ENCODE measurements at regions not wholly inside any gene's neighbourhood (a gene's known extent, or its start where the extent isn't known, plus 50 kb on each side); places are given as distances from the start of the nearest gene placed in this dataset.

GRCh38 chr5:174309131-174309795, 263.8 kb downstream of the NSG2 start:
- Histone ChIP-seq H3K36me3 (ENCODE audit: control insufficient read depth, insufficient read depth, low read length) (no peaks in the 10 kb centered on the region), H3K9me3 (ENCODE audit: control insufficient read depth, insufficient read depth, low read length) (no peaks in the 10 kb centered on the region), H3K4me1 (ENCODE audit: control insufficient read depth, insufficient read depth, low read length) (no peaks in the 10 kb centered on the region), H3K9ac (ENCODE audit: low read depth, low read length) (no peak overlapping the region), H3K27me3 (ENCODE audit: control insufficient read depth, insufficient read depth, low read length) (peaks cover 15% of the 10 kb centered on the region), H3K4me3 (ENCODE audit: low read depth, low read length) (no peak overlapping the region)

GRCh38 chr5:174310243-174310642, 264.7 kb downstream of the NSG2 start:
- no peak overlapping the region for H3K4me3 ChIP-seq (ENCODE audit: low read depth, low read length)
- H3K9ac ChIP-seq (ENCODE audit: low read depth, low read length): no peak overlapping the region
- no peaks in the 10 kb centered on the region for H3K9me3 ChIP-seq (ENCODE audit: control insufficient read depth, insufficient read depth, low read length)
- peaks cover 15% of the 10 kb centered on the region for H3K27me3 ChIP-seq (ENCODE audit: control insufficient read depth, insufficient read depth, low read length)
- H3K4me1 ChIP-seq (ENCODE audit: control insufficient read depth, insufficient read depth, low read length): no peaks in the 10 kb centered on the region
- H3K36me3 ChIP-seq (ENCODE audit: control insufficient read depth, insufficient read depth, low read length): no peaks in the 10 kb centered on the region

- H3K4me3 ChIP-seq (ENCODE audit: low read depth, low read length): no peak overlapping the region
- peaks cover 15% of the 10 kb centered on the region for H3K27me3 ChIP-seq (ENCODE audit: control insufficient read depth, insufficient read depth, low read length)
- H3K4me1 ChIP-seq (ENCODE audit: control insufficient read depth, insufficient read depth, low read length): no peaks in the 10 kb centered on the region
- no peak overlapping the region for H3K9ac ChIP-seq (ENCODE audit: low read depth, low read length)
- no peaks in the 10 kb centered on the region for H3K36me3 ChIP-seq (ENCODE audit: control insufficient read depth, insufficient read depth, low read length)
- H3K9me3 ChIP-seq (ENCODE audit: control insufficient read depth, insufficient read depth, low read length): no peaks in the 10 kb centered on the region
Measured at GRCh38 chr5:174310706-174311105, 265.2 kb downstream of the NSG2 start.

- H3K4me3 ChIP-seq (ENCODE audit: low read depth, low read length): no peak overlapping the region
- H3K4me1 ChIP-seq (ENCODE audit: control insufficient read depth, insufficient read depth, low read length): no peaks in the 10 kb centered on the region
- no peaks in the 10 kb centered on the region for H3K9me3 ChIP-seq (ENCODE audit: control insufficient read depth, insufficient read depth, low read length)
- H3K36me3 ChIP-seq (ENCODE audit: control insufficient read depth, insufficient read depth, low read length): no peaks in the 10 kb centered on the region
- no peak overlapping the region for H3K9ac ChIP-seq (ENCODE audit: low read depth, low read length)
- H3K27me3 ChIP-seq (ENCODE audit: control insufficient read depth, insufficient read depth, low read length): peaks cover 15% of the 10 kb centered on the region
Measured at GRCh38 chr5:174311121-174311520, 265.6 kb downstream of the NSG2 start.

- Histone ChIP-seq H3K4me3 (ENCODE audit: low read depth, low read length) (peak overlapping the region; percentile 45), H3K4me1 (ENCODE audit: control insufficient read depth, insufficient read depth, low read length) (no peaks in the 10 kb centered on the region), H3K9ac (ENCODE audit: low read depth, low read length) (no peak overlapping the region), H3K36me3 (ENCODE audit: control insufficient read depth, insufficient read depth, low read length) (no peaks in the 10 kb centered on the region), H3K27me3 (ENCODE audit: control insufficient read depth, insufficient read depth, low read length) (peaks cover 15% of the 10 kb centered on the region), H3K9me3 (ENCODE audit: control insufficient read depth, insufficient read depth, low read length) (no peaks in the 10 kb centered on the region)
Measured at GRCh38 chr5:174311531-174312269, 266.2 kb downstream of the NSG2 start.

- H3K4me3 ChIP-seq (ENCODE audit: low read depth, low read length): no peak overlapping the region
- no peaks in the 10 kb centered on the region for H3K4me1 ChIP-seq (ENCODE audit: control insufficient read depth, insufficient read depth, low read length)
- no peaks in the 10 kb centered on the region for H3K36me3 ChIP-seq (ENCODE audit: control insufficient read depth, insufficient read depth, low read length)
- H3K27me3 ChIP-seq (ENCODE audit: control insufficient read depth, insufficient read depth, low read length): peaks cover 15% of the 10 kb centered on the region
- H3K9ac ChIP-seq (ENCODE audit: low read depth, low read length): no peak overlapping the region
- H3K9me3 ChIP-seq (ENCODE audit: control insufficient read depth, insufficient read depth, low read length): no peaks in the 10 kb centered on the region
Measured at GRCh38 chr5:174312270-174312617, 266.7 kb downstream of the NSG2 start.

GRCh38 chr5:174312641-174313040, 267.1 kb downstream of the NSG2 start:
- H3K9me3 ChIP-seq (ENCODE audit: control insufficient read depth, insufficient read depth, low read length): no peaks in the 10 kb centered on the region
- H3K36me3 ChIP-seq (ENCODE audit: control insufficient read depth, insufficient read depth, low read length): no peaks in the 10 kb centered on the region
- H3K27me3 ChIP-seq (ENCODE audit: control insufficient read depth, insufficient read depth, low read length): peaks cover 15% of the 10 kb centered on the region
- H3K9ac ChIP-seq (ENCODE audit: low read depth, low read length): no peak overlapping the region
- H3K4me3 ChIP-seq (ENCODE audit: low read depth, low read length): no peak overlapping the region
- H3K4me1 ChIP-seq (ENCODE audit: control insufficient read depth, insufficient read depth, low read length): no peaks in the 10 kb centered on the region

GRCh38 chr5:174313615-174314014, 268.1 kb downstream of the NSG2 start:
- Histone ChIP-seq H3K9me3 (ENCODE audit: control insufficient read depth, insufficient read depth, low read length) (no peaks in the 10 kb centered on the region), H3K4me3 (ENCODE audit: low read depth, low read length) (no peak overlapping the region), H3K4me1 (ENCODE audit: control insufficient read depth, insufficient read depth, low read length) (no peaks in the 10 kb centered on the region), H3K27me3 (ENCODE audit: control insufficient read depth, insufficient read depth, low read length) (peaks cover 15% of the 10 kb centered on the region), H3K9ac (ENCODE audit: low read depth, low read length) (no peak overlapping the region), H3K36me3 (ENCODE audit: control insufficient read depth, insufficient read depth, low read length) (no peaks in the 10 kb centered on the region)

GRCh38 chr5:174314261-174314660, 268.8 kb downstream of the NSG2 start:
- Histone ChIP-seq H3K36me3 (ENCODE audit: control insufficient read depth, insufficient read depth, low read length) (no peaks in the 10 kb centered on the region), H3K4me3 (ENCODE audit: low read depth, low read length) (no peak overlapping the region), H3K4me1 (ENCODE audit: control insufficient read depth, insufficient read depth, low read length) (no peaks in the 10 kb centered on the region), H3K9me3 (ENCODE audit: control insufficient read depth, insufficient read depth, low read length) (no peaks in the 10 kb centered on the region), H3K9ac (ENCODE audit: low read depth, low read length) (no peak overlapping the region), H3K27me3 (ENCODE audit: control insufficient read depth, insufficient read depth, low read length) (peaks cover 15% of the 10 kb centered on the region)

- Histone ChIP-seq H3K27me3 (ENCODE audit: control insufficient read depth, insufficient read depth, low read length) (peaks cover 15% of the 10 kb centered on the region), H3K9ac (ENCODE audit: low read depth, low read length) (no peak overlapping the region), H3K4me1 (ENCODE audit: control insufficient read depth, insufficient read depth, low read length) (no peaks in the 10 kb centered on the region), H3K36me3 (ENCODE audit: control insufficient read depth, insufficient read depth, low read length) (no peaks in the 10 kb centered on the region), H3K4me3 (ENCODE audit: low read depth, low read length) (no peak overlapping the region), H3K9me3 (ENCODE audit: control insufficient read depth, insufficient read depth, low read length) (no peaks in the 10 kb centered on the region)
Measured at GRCh38 chr5:174315471-174315870, 270.0 kb downstream of the NSG2 start.

GRCh38 chr5:174315871-174316270, 270.4 kb downstream of the NSG2 start:
- Histone ChIP-seq H3K4me3 (ENCODE audit: low read depth, low read length) (no peak overlapping the region), H3K27me3 (ENCODE audit: control insufficient read depth, insufficient read depth, low read length) (peaks cover 15% of the 10 kb centered on the region), H3K4me1 (ENCODE audit: control insufficient read depth, insufficient read depth, low read length) (no peaks in the 10 kb centered on the region), H3K9ac (ENCODE audit: low read depth, low read length) (no peak overlapping the region), H3K9me3 (ENCODE audit: control insufficient read depth, insufficient read depth, low read length) (no peaks in the 10 kb centered on the region), H3K36me3 (ENCODE audit: control insufficient read depth, insufficient read depth, low read length) (no peaks in the 10 kb centered on the region)

GRCh38 chr5:174316326-174316725, 270.8 kb downstream of the NSG2 start:
- Histone ChIP-seq H3K9ac (ENCODE audit: low read depth, low read length) (no peak overlapping the region), H3K4me1 (ENCODE audit: control insufficient read depth, insufficient read depth, low read length) (no peaks in the 10 kb centered on the region), H3K9me3 (ENCODE audit: control insufficient read depth, insufficient read depth, low read length) (no peaks in the 10 kb centered on the region), H3K36me3 (ENCODE audit: control insufficient read depth, insufficient read depth, low read length) (no peaks in the 10 kb centered on the region), H3K4me3 (ENCODE audit: low read depth, low read length) (no peak overlapping the region), H3K27me3 (ENCODE audit: control insufficient read depth, insufficient read depth, low read length) (peaks cover 15% of the 10 kb centered on the region)

Measured in iPS-15b (cell line).